ENCODE measurements at regions not wholly inside any gene's neighbourhood (a gene's known extent, or its start where the extent isn't known, plus 50 kb on each side); places are given as distances from the start of the nearest gene placed in this dataset.

GRCh38 chr18:59802031-59802430 is 97.8 kb upstream of the PMAIP1 start:
- H3K9ac ChIP-seq (replicated peaks; ENCODE audit: extremely low read depth, insufficient read depth, low read length) = no peak overlapping the region
- no peaks in the 10 kb centered on the region for H3K36me3 ChIP-seq (ENCODE audit: control insufficient read depth in 2 of 2, extremely low read depth in 1 of 2, insufficient read depth in 2 of 2, low read length in 2 of 2)
- FAIRE-seq (no peak), DNase-seq (ENCODE audit: low read depth, low spot score) (no peak)
- ChIA-PET POLR2A (no interaction called here), CTCF (interaction anchor here (0.6 to 3.1 kb wide), 4 partner anchors 9 to 105 kb away, joined by 3 to 12 read pairs (median 6); partner anchors contain the start of genes CCBE1 and PMAIP1)
- H3K9me3 ChIP-seq (replicated peaks; ENCODE audit: control insufficient read depth, insufficient read depth, low read length) = no peaks in the 10 kb centered on the region
- no peaks in the 10 kb centered on the region for H4K20me1 ChIP-seq (replicated peaks; ENCODE audit: control insufficient read depth, extremely low read depth, insufficient read depth, low read length)
- intact Hi-C loops (cut with micrococcal nuclease) = no loop called here
- dilution Hi-C loops (cut with MboI; ENCODE audit: extremely low pct_ligation_motif_present, low sequenced_read_pairs) = loop anchor here (25.0 kb wide), 1 partner anchor 635 kb away; no protein-coding TSS in a partner anchor
- H3K27ac ChIP-seq (ENCODE audit: insufficient read depth, low read depth, low read length) = no peak overlapping the region
- TF ChIP-seq JUN (IDR thresholded peaks at IDR 0.05; ENCODE audit: borderline replicate concordance, insufficient read depth, insufficient read length, low read depth) (no peak), FOS (IDR thresholded peaks at IDR 0.05; ENCODE audit: borderline replicate concordance, insufficient read depth, low read length) (no peak), GATA2 (IDR thresholded peaks at IDR 0.05; ENCODE audit: insufficient read depth, insufficient read length, low read depth, low read length) (no peak), MYC (IDR thresholded peaks at IDR 0.05; ENCODE audit: low read depth, low read length) (no peak), CTCF (IDR thresholded peaks at IDR 0.05; ENCODE audit: extremely low read depth in 1 of 2, insufficient read depth in 1 of 2, low read depth in 1 of 2, low read length in 2 of 2) (no peak), POLR2A (IDR thresholded peaks at IDR 0.05; ENCODE audit: low read depth, low read length) (no peak), MAX (IDR thresholded peaks at IDR 0.05; ENCODE audit: insufficient read depth, insufficient read length) (no peak)
- H3K4me2 ChIP-seq (ENCODE audit: insufficient read depth, low read length) = no peak overlapping the region
- H3K9me1 ChIP-seq (replicated peaks; ENCODE audit: control insufficient read depth, extremely low read depth, insufficient read depth, low read length) = no peaks in the 10 kb centered on the region
- no peaks in the 10 kb centered on the region for H3K4me1 ChIP-seq (ENCODE audit: control insufficient read depth, extremely low read depth, insufficient read depth, low read length)
- H3K27me3 ChIP-seq (ENCODE audit: control insufficient read depth in 2 of 2, insufficient read depth in 2 of 2, low read length in 2 of 2) = no peaks in the 10 kb centered on the region
- no TSS peak for BruUV-seq (replicated peaks)
- no peak overlapping the region for H2AFZ ChIP-seq (ENCODE audit: low read depth, low read length)
- no peaks in the 10 kb centered on the region for H3K79me2 ChIP-seq (ENCODE audit: control insufficient read depth, insufficient read depth, low read length)
- no peak overlapping the region for H3K4me3 ChIP-seq (replicated peaks in 1 of 3; ENCODE audit: insufficient read depth in 1 of 3, low read depth in 1 of 3, low read length in 3 of 3)
